ENCODE measurements at regions not wholly inside any gene's neighbourhood (a gene's known extent, or its start where the extent isn't known, plus 50 kb on each side); places are given as distances from the start of the nearest gene placed in this dataset.

DNA sequence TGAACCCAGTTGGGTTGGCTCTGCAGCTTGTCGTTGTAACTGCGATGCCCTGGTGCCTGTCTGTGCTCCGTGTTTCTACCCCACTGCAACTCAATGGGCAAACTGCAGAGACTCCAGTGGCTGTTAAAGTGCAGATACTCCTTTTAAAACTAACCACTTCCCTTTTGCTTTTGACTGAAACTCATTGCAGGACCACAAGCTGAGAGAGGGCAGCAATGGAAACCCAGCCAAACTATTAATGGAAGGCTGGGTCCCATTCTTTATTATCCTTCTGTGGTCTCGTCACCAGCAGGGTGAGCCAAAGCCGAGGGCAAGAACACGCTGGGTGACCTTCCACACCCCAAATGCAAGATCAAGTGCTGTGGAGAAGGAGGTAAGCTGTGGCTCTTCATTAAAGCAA, 910.4 kb downstream of the VRK1 start:
- H3K9me3 ChIP-seq, result no peaks in the 10 kb centered on the region
- H3K4me1 ChIP-seq, result no peaks in the 10 kb centered on the region
- WGBS, result 64% methylated on average over 6 of the region's 6 CpGs
- no peak for DNase-seq (ENCODE audit: low spot score in 2 of 2)
- H3K4me3 ChIP-seq, result no peak overlapping the region
- TF ChIP-seq POLR2AphosphoS5 (IDR thresholded peaks at IDR 0.05) (no peak), POLR2A (IDR thresholded peaks at IDR 0.05) (no peak), EP300 (IDR thresholded peaks at IDR 0.05) (no peak)
- TF ChIP-seq, protein P1, sequence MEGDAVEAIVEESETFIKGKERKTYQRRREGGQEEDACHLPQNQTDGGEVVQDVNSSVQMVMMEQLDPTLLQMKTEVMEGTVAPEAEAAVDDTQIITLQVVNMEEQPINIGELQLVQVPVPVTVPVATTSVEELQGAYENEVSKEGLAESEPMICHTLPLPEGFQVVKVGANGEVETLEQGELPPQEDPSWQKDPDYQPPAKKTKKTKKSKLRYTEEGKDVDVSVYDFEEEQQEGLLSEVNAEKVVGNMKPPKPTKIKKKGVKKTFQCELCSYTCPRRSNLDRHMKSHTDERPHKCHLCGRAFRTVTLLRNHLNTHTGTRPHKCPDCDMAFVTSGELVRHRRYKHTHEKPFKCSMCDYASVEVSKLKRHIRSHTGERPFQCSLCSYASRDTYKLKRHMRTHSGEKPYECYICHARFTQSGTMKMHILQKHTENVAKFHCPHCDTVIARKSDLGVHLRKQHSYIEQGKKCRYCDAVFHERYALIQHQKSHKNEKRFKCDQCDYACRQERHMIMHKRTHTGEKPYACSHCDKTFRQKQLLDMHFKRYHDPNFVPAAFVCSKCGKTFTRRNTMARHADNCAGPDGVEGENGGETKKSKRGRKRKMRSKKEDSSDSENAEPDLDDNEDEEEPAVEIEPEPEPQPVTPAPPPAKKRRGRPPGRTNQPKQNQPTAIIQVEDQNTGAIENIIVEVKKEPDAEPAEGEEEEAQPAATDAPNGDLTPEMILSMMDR (IDR thresholded peaks at IDR 0.05), result no peak
- no peaks in the 10 kb centered on the region for H3K27me3 ChIP-seq
- no peak overlapping the region for H3K27ac ChIP-seq
- no peaks in the 10 kb centered on the region for H3K36me3 ChIP-seq

GRCh38 chr14:97709552-97709951, 912.4 kb downstream of the VRK1 start:
- H3K4me3 ChIP-seq, result no peak overlapping the region
- WGBS, result 80% methylated on average over 6 of the region's 6 CpGs
- H3K9me3 ChIP-seq, result no peaks in the 10 kb centered on the region
- no peak overlapping the region for H3K27ac ChIP-seq
- no peak for DNase-seq (ENCODE audit: low spot score in 2 of 2)
- no peaks in the 10 kb centered on the region for H3K4me1 ChIP-seq
- no peak for TF ChIP-seq EP300 (IDR thresholded peaks at IDR 0.05)
- TF ChIP-seq POLR2AphosphoS5 (IDR thresholded peaks at IDR 0.05), result no peak
- TF ChIP-seq, protein P1 (IDR thresholded peaks at IDR 0.05), result no peak
- TF ChIP-seq POLR2A (IDR thresholded peaks at IDR 0.05), result no peak
- H3K27me3 ChIP-seq, result no peaks in the 10 kb centered on the region
- no peaks in the 10 kb centered on the region for H3K36me3 ChIP-seq

DNA sequence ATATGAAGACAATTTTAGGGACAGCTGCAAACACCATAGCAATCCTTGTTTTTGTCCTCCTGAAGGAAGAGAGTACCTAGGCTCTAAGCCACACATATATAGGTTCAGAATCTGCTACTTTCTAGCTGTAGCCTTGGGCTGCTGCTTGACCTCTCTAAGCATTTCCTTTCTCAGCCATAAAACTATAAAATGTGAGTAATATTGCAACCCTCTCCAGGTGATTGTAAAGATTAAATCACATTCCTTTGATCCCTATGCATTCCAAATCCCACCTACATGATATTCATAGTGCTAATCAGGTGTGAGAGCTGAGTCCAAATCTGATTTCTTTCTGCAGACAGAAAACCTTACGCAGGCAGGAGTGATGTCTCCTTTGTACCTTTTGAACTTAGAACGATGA, 913.5 kb downstream of the VRK1 start:
- Histone ChIP-seq H3K27ac (no peak overlapping the region), H3K36me3 (no peaks in the 10 kb centered on the region), H3K27me3 (no peaks in the 10 kb centered on the region), H3K9me3 (no peaks in the 10 kb centered on the region), H3K4me3 (no peak overlapping the region), H3K4me1 (no peaks in the 10 kb centered on the region)
- 61% methylated on average over 2 of the region's 2 CpGs for WGBS
- TF ChIP-seq POLR2AphosphoS5 (IDR thresholded peaks at IDR 0.05) (no peak), EP300 (IDR thresholded peaks at IDR 0.05) (no peak), POLR2A (IDR thresholded peaks at IDR 0.05) (no peak)
- TF ChIP-seq, protein P1 (IDR thresholded peaks at IDR 0.05), result no peak
- no peak for DNase-seq (ENCODE audit: low spot score in 2 of 2)

- Histone ChIP-seq H3K4me1 (no peaks in the 10 kb centered on the region), H3K27me3 (no peaks in the 10 kb centered on the region), H3K9me3 (no peaks in the 10 kb centered on the region), H3K27ac (no peak overlapping the region), H3K36me3 (no peaks in the 10 kb centered on the region), H3K4me3 (no peak overlapping the region)
- no peak for DNase-seq (ENCODE audit: low spot score in 2 of 2)
- TF ChIP-seq, protein P1 (IDR thresholded peaks at IDR 0.05), result no peak
- TF ChIP-seq POLR2AphosphoS5 (IDR thresholded peaks at IDR 0.05) (no peak), POLR2A (IDR thresholded peaks at IDR 0.05) (no peak), EP300 (IDR thresholded peaks at IDR 0.05) (no peak)
Observed at GRCh38 chr14:97712471-97712870, 915.3 kb downstream of the VRK1 start.

GRCh38 chr14:97713023-97713422, 915.8 kb downstream of the VRK1 start:
- no peak for DNase-seq (ENCODE audit: low spot score in 2 of 2)
- no peak for TF ChIP-seq POLR2AphosphoS5 (IDR thresholded peaks at IDR 0.05)
- no peak for TF ChIP-seq EP300 (IDR thresholded peaks at IDR 0.05)
- TF ChIP-seq POLR2A (IDR thresholded peaks at IDR 0.05), result no peak
- TF ChIP-seq, protein P1 (IDR thresholded peaks at IDR 0.05), result no peak
- 85% methylated on average over 6 of the region's 6 CpGs for WGBS
- Histone ChIP-seq H3K36me3 (no peaks in the 10 kb centered on the region), H3K27ac (no peak overlapping the region), H3K27me3 (no peaks in the 10 kb centered on the region), H3K9me3 (no peaks in the 10 kb centered on the region), H3K4me1 (no peaks in the 10 kb centered on the region), H3K4me3 (no peak overlapping the region)

Data from suprapubic skin (tissue), 4 donors.